ENCODE measurements at regions not wholly inside any gene's neighbourhood (a gene's known extent, or its start where the extent isn't known, plus 50 kb on each side); places are given as distances from the start of the nearest gene placed in this dataset.
"Not testable (repeated sequence)": the region's sequence is repeated elsewhere in the genome, so short reads cannot be mapped to it uniquely, and the experiment has no call there.

DNA sequence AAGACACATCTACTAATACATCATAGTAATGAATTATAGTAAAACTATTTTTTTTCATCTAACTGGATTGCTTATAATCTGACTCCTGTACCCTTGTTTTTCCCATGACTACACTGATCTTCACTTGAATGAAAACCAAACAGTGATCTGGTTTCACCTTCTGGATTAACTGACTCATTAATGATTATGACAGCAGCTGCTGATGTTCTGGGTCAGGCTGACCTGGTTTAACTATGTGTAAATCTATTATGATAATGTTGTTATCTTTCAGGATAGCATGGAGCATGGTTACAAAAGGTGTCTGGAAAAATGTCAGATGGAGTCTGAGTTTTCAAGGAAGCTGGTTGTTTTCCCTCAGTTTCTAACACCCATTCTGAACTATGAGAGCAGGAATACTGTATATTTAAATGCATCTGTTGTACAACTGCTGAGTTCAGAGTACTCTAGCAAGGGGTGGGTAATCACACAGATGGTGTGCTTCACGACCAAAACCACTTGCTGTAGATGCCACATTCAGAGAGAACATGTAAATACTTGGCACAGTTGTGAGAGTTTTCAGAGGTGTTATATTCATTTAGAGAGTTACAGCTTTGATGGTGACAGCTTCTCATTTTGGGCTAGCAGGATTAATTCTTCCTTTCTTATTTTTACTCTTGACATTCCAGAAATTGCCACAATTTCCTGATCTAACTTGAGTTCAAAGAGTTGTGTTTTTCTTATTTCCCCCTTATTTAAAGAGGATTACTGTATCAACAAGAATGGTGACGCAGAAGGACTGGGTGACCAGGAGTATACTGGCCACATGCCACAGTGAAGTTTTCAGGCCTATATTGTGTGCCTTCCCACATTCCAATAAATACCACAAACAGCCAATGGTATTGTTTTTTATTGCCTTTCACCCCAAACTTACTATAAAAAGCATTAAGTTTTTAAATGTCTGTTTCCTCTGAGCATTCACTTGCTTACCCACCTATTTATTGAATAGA lies 249.7 kb upstream of the TET2 start:
- DNase-seq (ENCODE audit: low spot score), result peak; percentile 23

- no peak for DNase-seq (ENCODE audit: low spot score)
Measured at GRCh38 chr4:104899863-104900262, 246.8 kb upstream of the TET2 start.

- DNase-seq (ENCODE audit: low spot score), result peak; percentile 83
Measured at GRCh38 chr4:104901438-104901837, 245.2 kb upstream of the TET2 start.

DNA sequence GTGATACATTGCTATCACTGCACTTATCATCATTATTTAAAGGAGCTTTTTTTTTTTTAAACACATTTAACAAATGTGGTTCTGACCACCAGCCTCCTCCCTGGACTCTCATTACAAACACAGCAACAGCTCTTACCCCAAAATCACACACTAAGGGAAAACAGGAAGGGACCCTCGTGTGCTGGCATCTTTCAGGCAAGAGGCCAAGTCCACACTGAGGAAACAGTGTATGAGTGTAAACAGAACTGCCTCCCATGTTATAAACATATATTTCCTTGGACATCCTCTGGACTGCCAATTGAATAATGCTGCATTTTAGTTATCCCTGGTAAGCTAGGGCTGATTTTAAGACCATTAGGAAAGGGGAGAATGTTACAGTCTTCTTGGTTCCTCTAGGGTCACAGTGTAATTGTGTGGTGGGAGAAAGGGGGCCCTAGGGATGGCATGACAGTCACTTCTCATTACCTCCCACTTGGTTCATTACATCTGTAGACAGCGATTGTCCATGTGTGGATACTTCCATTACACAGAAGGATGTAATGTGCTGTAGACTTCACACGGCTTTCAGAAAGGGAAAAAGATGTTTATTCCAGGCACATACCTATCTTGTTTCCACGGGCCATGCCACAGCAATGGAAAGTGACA lies 244.6 kb upstream of the TET2 start:
- DNase-seq (ENCODE audit: low spot score), result no peak

DNA sequence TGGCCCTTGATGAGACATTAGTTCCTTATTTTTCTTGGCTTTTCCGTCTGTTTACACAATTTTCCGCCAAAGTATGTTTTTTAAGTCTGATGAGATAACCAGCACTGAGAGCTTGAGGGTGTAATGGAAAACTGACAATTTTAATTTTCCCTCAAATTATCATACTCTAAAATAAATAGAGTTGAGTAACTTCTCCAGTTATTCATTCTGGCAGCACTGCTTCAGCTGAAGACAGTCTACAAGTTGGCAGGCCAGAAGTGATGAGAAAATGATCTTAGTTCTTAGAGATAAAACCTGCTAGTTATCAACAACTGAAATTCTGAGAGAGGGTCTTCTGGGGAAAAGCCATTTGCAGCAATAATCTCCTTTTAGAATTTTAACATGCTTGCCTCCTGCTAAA lies 241.6 kb upstream of the TET2 start:
- no peak for DNase-seq (ENCODE audit: low spot score)

- DNase-seq (ENCODE audit: low spot score), result no peak
Measured at GRCh38 chr4:104905546-104905945, 241.1 kb upstream of the TET2 start.

DNA sequence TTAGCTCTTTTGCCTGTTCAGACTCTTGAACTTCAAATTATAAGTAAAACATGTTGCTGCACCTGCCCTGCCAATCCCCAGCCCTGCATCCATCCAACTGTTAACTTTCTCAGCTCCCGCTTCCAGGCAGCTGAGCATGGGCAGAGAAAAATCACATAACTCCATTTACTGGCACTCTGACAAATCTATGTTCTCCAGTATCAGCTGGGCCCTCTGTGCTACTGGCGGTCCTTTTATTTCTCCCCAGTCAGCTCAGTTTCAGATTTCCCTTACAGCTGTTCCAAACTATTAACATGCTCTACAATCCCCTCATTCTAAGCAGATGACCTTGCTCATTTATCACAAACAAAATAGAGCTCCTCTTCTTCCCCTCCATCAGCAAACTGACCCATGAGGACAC lies 240.4 kb upstream of the TET2 start:
- DNase-seq (ENCODE audit: low spot score), result no peak

GRCh38 chr4:104907074-104907649 lies 239.5 kb upstream of the TET2 start:
- no peak for DNase-seq (ENCODE audit: low spot score)

- no peak for DNase-seq (ENCODE audit: low spot score)
Measured at GRCh38 chr4:104907991-104908390, 238.7 kb upstream of the TET2 start.

DNA sequence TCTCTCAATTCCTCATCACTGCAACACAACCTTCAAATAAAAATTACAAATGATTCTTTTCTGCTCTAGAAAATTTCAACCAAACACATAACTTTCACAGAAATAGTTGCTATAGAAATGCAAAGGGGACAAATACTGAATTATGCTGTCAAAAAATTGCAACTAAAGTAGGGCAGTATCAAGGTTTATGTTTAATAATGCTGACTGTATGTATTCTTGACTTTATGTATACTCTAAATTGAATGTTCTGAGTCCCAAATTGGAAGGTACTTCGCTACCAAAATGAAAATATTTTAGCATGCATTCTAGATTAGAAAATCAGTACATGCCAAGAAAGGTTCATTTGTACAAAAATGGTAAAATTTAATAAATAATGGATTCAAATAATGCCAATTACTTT lies 237.3 kb upstream of the TET2 start:
- no peak for DNase-seq (ENCODE audit: low spot score)

- DNase-seq (ENCODE audit: low spot score), result no peak
Measured at GRCh38 chr4:104912518-104912917, 234.2 kb upstream of the TET2 start.

DNA sequence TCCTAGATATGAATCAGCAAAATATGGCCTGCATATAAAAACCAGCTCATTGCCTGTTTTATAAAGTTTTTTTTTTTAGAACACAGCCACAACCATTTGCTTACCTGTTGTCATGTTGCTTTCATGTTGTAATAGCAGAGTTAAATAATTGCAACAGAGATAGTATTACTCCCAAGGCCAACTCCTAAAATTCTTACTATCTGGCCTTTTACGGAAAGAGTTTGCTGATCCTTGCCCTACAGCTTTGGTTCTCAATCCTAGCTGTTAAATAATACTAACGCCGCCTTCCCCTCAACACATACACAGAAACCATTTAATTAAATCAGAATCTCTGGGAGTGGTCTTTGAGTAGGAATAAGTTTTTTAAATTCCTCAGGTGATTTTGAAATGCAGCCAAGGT lies 231.3 kb upstream of the TET2 start:
- no peak for DNase-seq (ENCODE audit: low spot score)

DNA sequence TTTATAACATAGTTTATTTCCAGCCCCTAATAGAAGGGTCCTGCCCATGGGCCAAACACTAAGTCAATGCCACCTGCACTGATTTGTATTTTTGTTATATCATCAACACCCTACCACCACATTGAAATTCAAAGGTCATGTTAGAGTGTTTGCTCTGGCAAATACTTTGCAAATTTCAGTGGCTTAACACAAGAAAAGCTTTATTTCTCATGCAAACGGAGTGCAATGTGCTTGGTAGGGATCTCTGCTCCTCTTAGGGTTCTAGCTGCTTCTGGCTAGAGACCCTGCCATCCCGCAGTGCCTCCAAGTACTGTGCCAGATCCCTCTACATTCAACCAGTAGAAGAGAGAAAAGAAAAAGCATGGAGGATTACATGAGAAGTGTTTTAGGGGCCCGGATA lies 230.8 kb upstream of the TET2 start:
- DNase-seq (ENCODE audit: low spot score), result no peak

- no peak for DNase-seq (ENCODE audit: low spot score)
Measured at GRCh38 chr4:104919406-104919805, 227.3 kb upstream of the TET2 start.

DNA sequence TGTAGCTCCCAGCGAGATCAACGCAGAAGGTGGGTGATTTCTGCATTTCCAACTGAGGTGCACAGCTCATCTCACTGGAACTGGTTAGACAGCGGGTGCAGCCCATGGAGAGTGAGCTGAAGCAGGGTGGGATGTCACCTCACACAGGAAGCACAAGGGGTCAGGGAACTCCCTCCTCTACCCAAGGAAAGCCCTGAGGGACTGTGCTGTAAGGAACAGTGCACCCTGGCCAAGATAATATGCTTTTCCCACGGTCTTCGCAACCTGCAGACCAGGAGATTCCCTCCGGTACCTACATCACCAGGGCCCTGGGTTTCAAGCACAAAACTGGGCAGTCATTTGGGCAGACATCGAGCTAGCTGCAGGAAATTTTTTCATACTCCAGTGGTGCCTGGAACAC lies 216.4 kb upstream of the TET2 start:
- DNase-seq (ENCODE audit: low spot score), result no peak

DNA sequence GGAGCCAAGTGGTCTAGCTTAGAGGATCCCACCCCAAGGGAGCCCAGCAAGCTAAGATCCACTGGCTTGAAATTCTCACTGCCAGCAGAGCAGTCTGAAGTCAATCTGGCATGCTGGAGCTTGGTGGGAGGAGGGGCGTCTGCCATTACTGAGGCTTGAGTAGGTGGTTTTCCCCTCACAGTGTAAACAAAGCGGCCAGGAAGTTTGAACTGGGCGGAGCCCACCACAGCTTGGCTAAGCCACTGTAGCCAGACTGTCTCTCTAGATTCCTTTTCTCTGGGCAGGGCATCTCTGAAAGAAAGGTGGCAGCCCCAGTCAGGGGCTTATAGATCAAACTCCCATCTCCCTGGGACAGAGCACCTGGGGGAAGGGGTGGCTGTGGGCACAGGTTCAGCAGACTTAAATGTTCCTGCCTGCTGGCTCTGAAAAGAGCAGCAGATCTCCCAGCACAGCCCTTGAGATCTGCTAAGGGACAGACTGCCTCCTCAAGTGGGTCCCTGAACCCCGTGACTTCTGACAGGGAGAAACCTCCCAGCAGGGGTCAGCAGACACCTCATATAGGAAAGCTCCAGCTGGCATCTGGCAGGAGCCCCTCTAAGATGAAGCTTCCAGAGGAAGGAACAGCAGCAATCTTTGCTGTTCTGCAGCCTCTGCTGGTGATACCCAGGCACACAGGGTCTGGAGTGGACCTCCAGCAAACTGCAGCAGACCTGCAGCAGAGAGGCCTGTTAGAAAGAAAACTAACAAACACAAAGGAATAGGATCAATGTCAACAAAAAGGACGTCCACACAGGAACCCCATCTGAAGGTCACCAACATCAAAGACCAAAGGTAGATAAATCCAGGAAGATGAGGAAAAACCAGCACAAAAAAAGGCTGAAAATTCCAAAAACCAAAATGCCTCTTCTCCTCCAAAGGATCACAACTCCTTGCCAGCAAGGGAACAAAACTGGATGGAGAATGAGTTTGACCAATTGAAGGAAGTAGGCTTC lies 215.6 kb upstream of the TET2 start:
- not testable (repeated sequence) for DNase-seq (ENCODE audit: low spot score)

DNA sequence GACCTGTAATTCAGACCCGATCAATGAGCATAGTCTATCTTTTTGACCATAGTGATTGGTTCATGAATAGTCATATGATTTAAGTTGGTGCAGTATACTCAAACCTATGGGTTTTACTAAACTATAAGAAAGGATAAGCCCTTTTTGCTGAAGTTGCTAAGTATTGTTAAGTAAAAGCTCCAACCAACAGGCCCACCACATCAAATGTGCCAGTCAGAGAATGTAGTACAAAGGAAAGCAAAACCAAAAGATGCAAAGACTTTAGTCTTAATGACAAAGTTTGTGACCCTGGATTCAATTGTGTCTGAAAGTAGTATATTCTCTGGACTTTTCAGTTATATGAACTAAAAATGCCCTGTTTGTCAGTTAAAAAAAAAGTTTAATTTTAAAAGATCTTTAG lies 208.1 kb upstream of the TET2 start:
- DNase-seq (ENCODE audit: low spot score), result no peak

GRCh38 chr4:104940927-104941326 lies 205.7 kb upstream of the TET2 start:
- DNase-seq (ENCODE audit: low spot score), result no peak

DNA sequence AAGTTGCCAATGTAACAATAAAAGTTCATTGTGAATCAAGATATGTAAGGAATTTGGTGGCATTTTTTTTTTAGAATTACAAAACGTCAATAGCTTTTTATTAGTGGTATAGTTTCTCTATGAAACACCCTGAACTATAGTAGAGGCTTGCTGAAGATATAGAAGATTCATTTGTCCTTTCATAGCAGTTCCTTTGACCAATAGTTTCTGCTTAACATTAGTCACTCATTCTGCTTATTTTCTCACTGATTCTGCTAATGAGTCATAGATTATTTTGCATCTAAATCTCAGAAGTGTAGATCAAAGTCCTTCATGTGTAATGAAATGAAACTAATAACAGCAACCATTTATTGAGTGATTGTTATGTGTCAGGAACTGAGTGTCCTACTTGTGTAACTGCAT lies 205.0 kb upstream of the TET2 start:
- no peak for DNase-seq (ENCODE audit: low spot score)

GRCh38 chr4:104942990-104943743 lies 203.5 kb upstream of the TET2 start:
- no peak for DNase-seq (ENCODE audit: low spot score)

DNA sequence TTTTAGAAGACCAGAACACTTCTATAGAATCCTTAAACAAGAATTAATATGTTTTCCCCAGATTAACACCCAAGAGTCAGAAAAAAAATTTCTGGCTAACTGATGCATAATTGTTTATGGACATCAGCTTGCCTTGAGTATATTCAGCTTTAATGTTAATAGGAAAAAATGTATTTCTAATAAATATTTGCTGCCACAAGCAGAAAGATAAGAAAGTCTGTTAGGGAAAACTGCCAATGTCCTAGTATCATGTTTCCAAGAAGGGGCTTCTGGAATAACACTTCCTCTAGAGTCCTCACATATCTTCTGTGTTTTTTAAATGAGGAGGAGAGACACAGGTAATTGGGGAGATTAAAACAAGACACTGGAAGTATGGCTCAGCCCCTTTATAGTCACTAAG lies 202.1 kb upstream of the TET2 start:
- no peak for DNase-seq (ENCODE audit: low spot score)

Measured in Ammon's horn (tissue), 1 donor.